HG03442 (cell line): ENCODE measurements at regions not wholly inside any gene's neighbourhood (a gene's known extent, or its start where the extent isn't known, plus 50 kb on each side); places are given as distances from the start of the nearest gene placed in this dataset.
A peak's percentile ranks its signal among the peaks of the same experiment; 100 is the strongest.
"Not testable (repeated sequence)": the region's sequence is repeated elsewhere in the genome, so short reads cannot be mapped to it uniquely, and the experiment has no call there.

Experiments used
- ATAC-seq: cut with Tn5 transposase; IDR thresholded peaks from one replicate; pipeline ENCODE4 v1.9.1; 2021; ENCODE audit warnings: mild to moderate bottlenecking, moderate library complexity; ENCODE audit not compliant: unreplicated experiment

- ATAC-seq: no peak
These were observed 68.4 kb upstream of the EDEM3 start for GRCh38 chr1:184823080-184823479.

DNA sequence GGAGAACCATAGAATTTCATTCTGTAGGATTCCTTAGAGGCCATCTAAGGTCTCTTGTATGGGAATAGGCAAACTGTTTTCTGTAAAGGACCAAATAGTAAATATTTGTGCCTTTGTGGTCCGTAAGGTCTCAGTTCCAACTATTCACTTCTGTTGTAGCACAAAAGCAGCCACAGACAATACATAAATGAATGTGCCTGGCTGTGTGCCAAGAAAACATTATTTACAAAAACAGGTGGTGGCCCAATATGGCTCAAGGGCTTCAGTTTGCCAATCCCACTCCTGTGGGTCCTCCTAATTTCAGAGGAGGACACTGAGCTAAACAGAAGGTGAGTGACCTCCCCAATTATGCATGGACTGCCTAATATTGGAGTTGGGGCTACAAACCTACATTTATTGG lies 67.6 kb upstream of the EDEM3 start:
- ATAC-seq: no peak

DNA sequence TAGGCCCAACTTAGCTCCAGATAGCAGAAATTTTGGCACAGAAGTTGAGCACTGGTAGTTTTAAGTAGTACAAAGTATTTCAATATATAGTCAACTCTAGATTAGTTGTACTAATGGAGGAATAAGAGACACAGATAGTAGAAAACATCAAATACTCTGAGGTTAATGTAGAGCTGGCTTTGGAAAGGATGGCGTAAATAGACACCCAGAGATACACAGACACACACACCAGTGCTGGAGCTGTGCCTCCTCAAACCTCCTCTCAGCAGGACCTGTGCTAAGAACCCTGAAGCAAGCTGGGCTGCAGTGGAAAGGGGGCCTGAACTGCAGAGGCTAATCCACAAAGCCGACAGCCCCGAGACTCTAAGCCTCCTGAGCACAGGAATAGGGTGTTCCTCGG lies 67.0 kb upstream of the EDEM3 start:
- ATAC-seq: no peak

- no peak for ATAC-seq
These were observed 66.3 kb upstream of the EDEM3 start for GRCh38 chr1:184820956-184821355.

DNA sequence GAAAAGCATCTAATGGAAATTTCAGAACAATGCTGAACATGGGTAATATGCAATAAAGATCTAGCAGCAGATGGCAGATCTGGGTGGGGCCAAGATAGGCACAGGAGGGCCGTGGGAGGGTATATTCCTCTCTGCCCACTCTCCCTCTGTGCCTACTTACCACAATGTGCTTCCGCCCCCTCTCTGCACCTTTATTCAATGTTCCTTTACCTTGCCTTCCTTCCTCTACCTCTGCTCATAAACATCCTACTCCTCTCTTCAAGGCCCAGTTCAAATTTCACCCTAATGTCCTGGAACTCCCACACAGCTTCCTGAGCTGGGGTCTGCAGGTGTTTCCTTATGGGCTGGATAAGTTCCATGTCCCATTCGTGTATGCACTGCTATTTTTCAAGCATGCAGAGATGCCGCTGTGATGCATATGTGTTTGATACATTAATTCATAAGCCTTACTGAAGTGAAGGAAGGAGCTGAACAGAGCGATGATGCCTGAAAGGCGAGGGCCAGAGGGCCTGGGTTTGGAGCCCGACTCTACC lies 65.6 kb upstream of the EDEM3 start:
- ATAC-seq: no peak

DNA sequence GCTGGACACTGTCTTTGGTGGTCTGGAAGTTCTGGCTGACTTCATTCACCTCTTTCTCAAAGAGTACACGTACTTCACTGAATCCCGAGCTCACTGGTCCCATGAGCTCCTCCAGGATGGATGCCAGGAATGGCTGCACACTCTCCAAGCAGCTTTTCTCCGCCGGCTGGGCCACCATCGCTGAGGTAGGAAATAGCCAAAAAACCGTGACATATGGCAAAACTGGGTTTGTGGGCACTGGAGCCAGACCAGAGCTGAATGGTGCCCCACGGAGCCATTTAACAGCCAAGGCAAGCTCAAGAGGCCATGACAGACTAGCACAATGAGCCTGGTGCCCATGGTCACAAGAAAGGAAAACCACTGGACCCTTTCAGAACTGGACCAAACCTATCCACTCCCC lies 64.0 kb upstream of the EDEM3 start:
- ATAC-seq: no peak

DNA sequence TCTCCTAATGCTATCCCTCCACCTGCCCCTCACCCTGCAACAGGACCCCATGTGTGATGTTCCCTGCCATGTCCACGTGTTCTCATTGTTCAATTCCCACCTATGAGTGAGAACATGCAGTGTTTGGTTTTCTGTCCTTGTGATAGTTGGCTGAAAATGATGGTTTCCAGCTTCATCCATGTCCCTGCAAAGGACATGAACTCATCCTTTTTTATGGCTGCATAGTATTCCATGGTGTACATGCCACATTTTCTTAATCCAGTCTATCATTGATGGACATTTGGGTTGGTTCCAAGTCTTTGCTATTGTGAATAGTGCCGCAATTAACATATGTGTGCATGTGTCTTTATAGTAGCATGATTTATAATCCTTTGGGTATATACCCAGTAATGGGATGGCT lies 62.3 kb upstream of the EDEM3 start:
- ATAC-seq: not testable (repeated sequence)

DNA sequence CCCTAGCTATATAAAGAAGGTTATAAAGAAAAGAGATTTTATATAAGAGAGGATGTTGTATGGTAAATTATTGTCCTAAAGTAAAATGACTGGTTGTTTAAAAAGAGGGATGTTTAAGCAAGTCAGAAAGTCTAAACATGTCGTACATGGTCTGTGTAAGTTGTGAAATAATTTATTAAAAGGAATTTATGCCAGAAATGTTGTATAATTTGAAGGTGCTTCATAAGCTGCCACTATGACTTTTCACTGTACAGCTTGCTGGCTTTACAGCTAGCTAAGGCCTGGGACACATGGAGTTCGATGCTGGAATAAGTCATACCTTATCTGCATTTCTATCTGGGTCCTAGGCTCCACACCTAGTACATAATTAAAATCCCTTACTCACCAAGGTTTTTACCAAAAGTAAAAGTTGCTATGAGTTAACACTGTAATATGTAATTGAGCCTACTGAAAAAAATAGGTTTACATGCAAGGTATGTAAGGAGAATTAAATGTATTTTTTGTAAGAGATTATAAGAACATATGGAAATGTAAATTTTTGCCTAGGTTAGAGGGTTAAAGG lies 59.0 kb upstream of the EDEM3 start:
- ATAC-seq: no peak

GRCh38 chr1:184811439-184812111 lies 56.9 kb upstream of the EDEM3 start:
- no peak for ATAC-seq

- no peak for ATAC-seq
These were observed 56.2 kb upstream of the EDEM3 start for GRCh38 chr1:184810735-184811343.

- no peak for ATAC-seq
These were observed 51.7 kb upstream of the EDEM3 start for GRCh38 chr1:184806296-184806721.

DNA sequence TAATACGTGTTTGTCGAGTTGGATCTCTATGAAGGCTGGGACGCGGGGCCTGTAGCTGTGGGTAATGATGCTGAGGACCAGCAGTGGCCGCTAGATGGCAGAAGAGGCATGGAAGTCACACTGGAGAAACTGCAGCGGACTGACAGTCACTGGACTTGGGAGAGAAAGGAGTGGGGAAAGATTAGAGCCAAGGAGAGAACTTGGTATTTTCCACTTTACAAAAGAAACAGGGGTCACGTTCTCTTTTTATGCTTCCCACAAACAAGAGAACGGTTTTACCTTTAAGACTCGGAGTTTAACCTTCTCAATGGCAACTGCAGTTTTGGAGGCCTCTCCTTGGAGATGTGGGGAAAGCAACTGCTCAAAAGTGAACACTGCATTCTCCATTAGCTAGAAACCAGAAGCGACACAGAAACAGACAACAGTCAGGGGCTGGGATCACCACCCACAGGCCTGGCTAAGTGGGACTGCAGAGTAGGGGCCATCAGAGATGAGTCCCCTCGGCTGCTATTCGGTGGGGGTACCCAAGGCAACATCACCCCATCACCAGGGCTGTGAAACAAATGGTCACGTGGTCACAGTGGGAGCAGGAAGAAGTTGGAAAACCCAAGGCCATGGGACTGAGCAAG lies 51.1 kb upstream of the EDEM3 start:
- peak; percentile 90 for ATAC-seq
